Choroid plexus epithelial cell (primary cell): ENCODE measurements at regions not wholly inside any gene's neighbourhood (a gene's known extent, or its start where the extent isn't known, plus 50 kb on each side); places are given as distances from the start of the nearest gene placed in this dataset.

ENCODE experiments used
- DNase-seq: peaks from one replicate; pipeline ENCODE4 v3.0.0-alpha.2; 2010; ENCODE audit warnings: low read depth
- H3K4me3 ChIP-seq: 2 replicates; pipeline ENCODE4 v1.5.1; 2011; ENCODE audit warnings: low read depth, mild to moderate bottlenecking, control low read depth, low read length, moderate library complexity
- CTCF ChIP-seq: conservative IDR thresholded peaks from 2 replicates; pipeline ENCODE4 v1.5.1; 2011; ENCODE audit warnings: low read depth, mild to moderate bottlenecking, control low read depth, inconsistent platforms, low read length, moderate library complexity

GRCh38 chr2:107681936-107682335, 144.8 kb upstream of the RGPD4 start:
- no peak overlapping the region for H3K4me3 ChIP-seq
- DNase-seq: peak; percentile 79
- no peak for TF ChIP-seq CTCF

- TF ChIP-seq CTCF: no peak
Measured at GRCh38 chr2:107684421-107684820, 142.3 kb upstream of the RGPD4 start.

GRCh38 chr2:107685421-107685986, 141.2 kb upstream of the RGPD4 start:
- H3K4me3 ChIP-seq: no peak overlapping the region
- TF ChIP-seq CTCF: no peak
- no peak for DNase-seq

More at GRCh38 chr2:107684421-107684820, 142.3 kb upstream of the RGPD4 start:
- H3K4me3 ChIP-seq: no peak overlapping the region
- DNase-seq: no peak

- TF ChIP-seq CTCF: no peak
- H3K4me3 ChIP-seq: no peak overlapping the region
- no peak for DNase-seq
Measured at GRCh38 chr2:107687073-107687472, 139.6 kb upstream of the RGPD4 start.

- no peak for DNase-seq
- TF ChIP-seq CTCF: no peak
- no peak overlapping the region for H3K4me3 ChIP-seq
Measured at GRCh38 chr2:107688135-107688534, 138.6 kb upstream of the RGPD4 start.

GRCh38 chr2:107693604-107694003, 133.1 kb upstream of the RGPD4 start:
- H3K4me3 ChIP-seq: no peak overlapping the region
- no peak for TF ChIP-seq CTCF
- no peak for DNase-seq

- no peak for TF ChIP-seq CTCF
- no peak overlapping the region for H3K4me3 ChIP-seq
- DNase-seq: no peak
Measured at GRCh38 chr2:107694667-107695066, 132.0 kb upstream of the RGPD4 start.
